ENCODE measurements at regions not wholly inside any gene's neighbourhood (a gene's known extent, or its start where the extent isn't known, plus 50 kb on each side); places are given as distances from the start of the nearest gene placed in this dataset.

- Histone ChIP-seq H3K4me3 (no peak overlapping the region), H3K27me3 (ENCODE audit: control insufficient read depth in 2 of 2, insufficient read depth in 2 of 2, low read length in 2 of 2) (no peaks in the 10 kb centered on the region), H3K27ac (ENCODE audit: extremely low read depth, low read depth, low read length) (no peak overlapping the region), H2AFZ (ENCODE audit: low read depth, low read length) (no peak overlapping the region), H3K9me1 (ENCODE audit: control insufficient read depth, insufficient read depth, low read length) (no peaks in the 10 kb centered on the region), H3K4me2 (ENCODE audit: insufficient read depth, low read length) (no peak overlapping the region), H4K20me1 (replicated peaks; ENCODE audit: control insufficient read depth, insufficient read depth, low read length) (no peaks in the 10 kb centered on the region), H3K4me1 (replicated peaks in 1 of 2; ENCODE audit: control insufficient read depth in 2 of 2, insufficient read depth in 2 of 2, low read length in 2 of 2) (no peaks in the 10 kb centered on the region), H3K9ac (ENCODE audit: insufficient read depth in 1 of 2, low read depth in 2 of 2, low read length in 2 of 2) (no peak overlapping the region), H3K79me2 (ENCODE audit: control insufficient read depth, insufficient read depth, low read length) (no peaks in the 10 kb centered on the region), H3K36me3 (ENCODE audit: control insufficient read depth, insufficient read depth, low read length) (no peaks in the 10 kb centered on the region), H3K9me3 (replicated peaks; ENCODE audit: control insufficient read depth, insufficient read depth, low read depth, low read length) (no peaks in the 10 kb centered on the region; the same call in 1 of the 2 replicates)
- TF ChIP-seq ADNP (tag; IDR thresholded peaks at IDR 0.05) (no peak), HSF4 (CRISPR knock-in tag; IDR thresholded peaks at IDR 0.05; ENCODE audit: borderline replicate concordance) (no peak), ZNF280B (CRISPR knock-in tag; IDR thresholded peaks at IDR 0.05) (no peak), ZKSCAN3 (CRISPR knock-in tag; IDR thresholded peaks at IDR 0.05) (no peak), SMC3 (conservative IDR thresholded peaks at IDR 0.05; ENCODE audit: insufficient read depth, low read depth, low read length) (no peak), PHB2 (IDR thresholded peaks at IDR 0.05; ENCODE audit: low read depth) (no peak), RBFOX2 (IDR thresholded peaks at IDR 0.05; ENCODE audit: low read depth, low read length) (no peak), FOXJ3 (CRISPR knock-in tag; IDR thresholded peaks at IDR 0.05) (no peak), IRF2 (CRISPR knock-in tag; IDR thresholded peaks at IDR 0.05) (no peak), ZNF239 (CRISPR knock-in tag; IDR thresholded peaks at IDR 0.05) (no peak), LEF1 (IDR thresholded peaks at IDR 0.05) (no peak), TRIM24 (IDR thresholded peaks at IDR 0.05) (no peak), ZZZ3 (IDR thresholded peaks at IDR 0.05) (no peak), ASH1L (IDR thresholded peaks at IDR 0.05; ENCODE audit: borderline replicate concordance, low read depth, partially characterized antibody) (no peak), TCF7 (IDR thresholded peaks at IDR 0.05; ENCODE audit: borderline replicate concordance) (no peak), RBM34 (IDR thresholded peaks at IDR 0.05; ENCODE audit: borderline replicate concordance, insufficient read depth, low read length) (no peak)
- TF ChIP-seq, protein P1, sequence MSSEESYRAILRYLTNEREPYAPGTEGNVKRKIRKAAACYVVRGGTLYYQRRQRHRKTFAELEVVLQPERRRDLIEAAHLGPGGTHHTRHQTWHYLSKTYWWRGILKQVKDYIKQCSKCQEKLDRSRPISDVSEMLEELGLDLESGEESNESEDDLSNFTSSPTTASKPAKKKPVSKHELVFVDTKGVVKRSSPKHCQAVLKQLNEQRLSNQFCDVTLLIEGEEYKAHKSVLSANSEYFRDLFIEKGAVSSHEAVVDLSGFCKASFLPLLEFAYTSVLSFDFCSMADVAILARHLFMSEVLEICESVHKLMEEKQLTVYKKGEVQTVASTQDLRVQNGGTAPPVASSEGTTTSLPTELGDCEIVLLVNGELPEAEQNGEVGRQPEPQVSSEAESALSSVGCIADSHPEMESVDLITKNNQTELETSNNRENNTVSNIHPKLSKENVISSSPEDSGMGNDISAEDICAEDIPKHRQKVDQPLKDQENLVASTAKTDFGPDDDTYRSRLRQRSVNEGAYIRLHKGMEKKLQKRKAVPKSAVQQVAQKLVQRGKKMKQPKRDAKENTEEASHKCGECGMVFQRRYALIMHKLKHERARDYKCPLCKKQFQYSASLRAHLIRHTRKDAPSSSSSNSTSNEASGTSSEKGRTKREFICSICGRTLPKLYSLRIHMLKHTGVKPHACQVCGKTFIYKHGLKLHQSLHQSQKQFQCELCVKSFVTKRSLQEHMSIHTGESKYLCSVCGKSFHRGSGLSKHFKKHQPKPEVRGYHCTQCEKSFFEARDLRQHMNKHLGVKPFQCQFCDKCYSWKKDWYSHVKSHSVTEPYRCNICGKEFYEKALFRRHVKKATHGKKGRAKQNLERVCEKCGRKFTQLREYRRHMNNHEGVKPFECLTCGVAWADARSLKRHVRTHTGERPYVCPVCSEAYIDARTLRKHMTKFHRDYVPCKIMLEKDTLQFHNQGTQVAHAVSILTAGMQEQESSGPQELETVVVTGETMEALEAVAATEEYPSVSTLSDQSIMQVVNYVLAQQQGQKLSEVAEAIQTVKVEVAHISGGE (CRISPR knock-in tag; IDR thresholded peaks at IDR 0.05), result no peak
- FAIRE-seq, result no peak
- CTCF ChIA-PET (ENCODE audit: low intra/inter-chr PET ratio), result no interaction called here
- DNase-seq (ENCODE audit: extremely low read depth in 1 of 4, low spot score in 3 of 4), result no peak
- no TSS peak for BruUV-seq (replicated peaks)
- intact Hi-C loops (cut with micrococcal nuclease) (no loop called here), in situ Hi-C loops (cut with MboI) (no loop called here)
- POLR2A ChIA-PET, result no interaction called here
- no peak for ATAC-seq
- 0% methylated on average over 2 of the region's 2 CpGs for WGBS (ENCODE audit: insufficient coverage, low coverage, missing lambda C conversion rate)
These were observed 1570.6 kb upstream of the GOT2 start for GRCh38 chr16:60304720-60305119.
